ENCODE measurements at regions not wholly inside any gene's neighbourhood (a gene's known extent, or its start where the extent isn't known, plus 50 kb on each side); places are given as distances from the start of the nearest gene placed in this dataset.

DNA sequence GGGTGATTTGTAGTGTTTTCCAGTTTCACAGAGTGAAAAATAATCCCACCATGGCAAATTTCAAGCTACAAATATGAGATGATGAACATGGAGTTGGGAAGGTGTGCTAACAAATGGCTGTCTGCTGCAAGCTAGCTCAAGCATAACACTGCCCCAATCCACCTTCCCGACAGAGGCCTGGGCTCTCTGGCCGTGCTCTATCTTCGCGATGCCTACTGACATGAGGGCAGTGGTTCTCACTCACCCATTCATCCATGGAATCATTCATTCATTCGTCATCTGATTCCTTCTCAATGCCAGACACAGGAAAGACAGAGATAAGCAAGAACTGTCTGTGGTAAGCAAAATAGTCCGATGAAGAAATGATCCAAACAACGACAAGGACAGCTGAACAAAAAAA lies 65.4 kb downstream of the ZNF467 start:
- TF ChIP-seq, protein P1, sequence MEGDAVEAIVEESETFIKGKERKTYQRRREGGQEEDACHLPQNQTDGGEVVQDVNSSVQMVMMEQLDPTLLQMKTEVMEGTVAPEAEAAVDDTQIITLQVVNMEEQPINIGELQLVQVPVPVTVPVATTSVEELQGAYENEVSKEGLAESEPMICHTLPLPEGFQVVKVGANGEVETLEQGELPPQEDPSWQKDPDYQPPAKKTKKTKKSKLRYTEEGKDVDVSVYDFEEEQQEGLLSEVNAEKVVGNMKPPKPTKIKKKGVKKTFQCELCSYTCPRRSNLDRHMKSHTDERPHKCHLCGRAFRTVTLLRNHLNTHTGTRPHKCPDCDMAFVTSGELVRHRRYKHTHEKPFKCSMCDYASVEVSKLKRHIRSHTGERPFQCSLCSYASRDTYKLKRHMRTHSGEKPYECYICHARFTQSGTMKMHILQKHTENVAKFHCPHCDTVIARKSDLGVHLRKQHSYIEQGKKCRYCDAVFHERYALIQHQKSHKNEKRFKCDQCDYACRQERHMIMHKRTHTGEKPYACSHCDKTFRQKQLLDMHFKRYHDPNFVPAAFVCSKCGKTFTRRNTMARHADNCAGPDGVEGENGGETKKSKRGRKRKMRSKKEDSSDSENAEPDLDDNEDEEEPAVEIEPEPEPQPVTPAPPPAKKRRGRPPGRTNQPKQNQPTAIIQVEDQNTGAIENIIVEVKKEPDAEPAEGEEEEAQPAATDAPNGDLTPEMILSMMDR (optimal IDR thresholded peaks at IDR 0.05 in 1 of 3, IDR thresholded peaks at IDR 0.05 in 1 of 3, conservative IDR thresholded peaks at IDR 0.05 in 1 of 3; ENCODE audit: extremely low read depth in 1 of 3, insufficient read depth in 2 of 3, low read length in 3 of 3) = no peak
- no peak for TF ChIP-seq EZH2 (IDR thresholded peaks at IDR 0.05; ENCODE audit: low read length)
